ENCODE measurements at regions not wholly inside any gene's neighbourhood (a gene's known extent, or its start where the extent isn't known, plus 50 kb on each side); places are given as distances from the start of the nearest gene placed in this dataset.

DNA sequence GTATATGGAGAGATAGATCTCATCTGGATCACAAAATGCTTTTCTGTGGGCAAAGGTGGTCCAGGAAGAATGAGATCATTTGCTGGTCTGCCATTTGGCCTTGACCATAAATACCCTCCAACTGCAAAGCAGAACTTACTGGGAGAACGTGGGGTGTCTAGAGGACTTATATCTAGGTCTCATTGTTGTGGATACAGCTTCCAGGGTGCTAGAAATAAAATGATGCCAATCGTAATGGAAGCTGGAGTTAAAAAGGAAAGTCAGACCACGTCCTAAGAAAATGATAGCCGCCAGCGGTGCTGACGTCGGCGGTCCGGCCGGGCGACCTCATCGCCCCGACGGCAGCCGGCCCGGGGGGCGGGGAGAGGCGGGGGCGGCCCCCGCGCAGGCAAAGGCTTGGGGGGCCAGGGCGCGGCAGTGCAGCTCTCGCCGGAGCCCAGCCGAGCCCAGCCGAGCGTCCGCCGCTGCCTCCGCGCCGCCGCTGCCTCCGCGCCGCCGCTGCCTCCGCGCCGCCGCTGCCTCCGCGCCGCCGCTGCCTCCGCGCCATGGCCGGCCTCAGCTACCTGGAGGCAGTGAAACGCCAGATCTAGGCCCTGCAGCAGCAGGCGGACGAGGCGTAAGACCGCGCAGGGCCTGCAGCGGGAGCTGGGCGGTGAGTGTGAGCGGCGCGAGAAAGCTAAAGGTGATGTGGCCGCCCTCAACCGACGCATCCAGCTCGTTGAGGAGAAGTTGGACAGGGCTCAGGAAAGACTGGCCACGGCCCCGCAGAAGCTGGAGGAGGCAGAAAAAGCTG, 89.5 kb downstream of the EOMES start:
- Histone ChIP-seq H3K9me3 (ENCODE audit: control insufficient read depth, low read length) (no peaks in the 10 kb centered on the region), H3K18ac (ENCODE audit: low read depth in 1 of 2, low read length in 2 of 2) (no peak overlapping the region), H3K4me2 (ENCODE audit: low read length, poor library complexity, severe bottlenecking) (no peak overlapping the region), H3K9ac (ENCODE audit: low read length) (peak overlapping the region; percentile 88), H2AFZ (ENCODE audit: low read depth, low read length) (no peak overlapping the region), H2BK15ac (ENCODE audit: low read depth, poor library complexity, severe bottlenecking) (no peak overlapping the region), H3K27ac (ENCODE audit: low read length, poor library complexity, severe bottlenecking) (no peak overlapping the region), H4K91ac (ENCODE audit: low read length) (no peak overlapping the region), H3K27me3 (ENCODE audit: control insufficient read depth in 1 of 2, insufficient read depth in 1 of 2, low read length in 2 of 2) (no peaks in the 10 kb centered on the region), H2BK5ac (ENCODE audit: low read depth, low read length, poor library complexity, severe bottlenecking) (no peak overlapping the region), H3K79me1 (replicated peaks; ENCODE audit: low read length, poor library complexity, severe bottlenecking) (no peaks in the 10 kb centered on the region), H3K4me1 (ENCODE audit: control insufficient read depth, insufficient read depth, low read depth, low read length) (no peaks in the 10 kb centered on the region), H4K8ac (ENCODE audit: low read length) (no peak overlapping the region), H2BK12ac (ENCODE audit: low read length in 2 of 2) (no peak overlapping the region), H3K4ac (ENCODE audit: low read depth in 1 of 2, low read length in 2 of 2) (no peak overlapping the region), H2BK120ac (ENCODE audit: low read depth, low read length) (no peak overlapping the region), H3K4me3 (ENCODE audit: insufficient read depth in 1 of 2, low read depth in 1 of 2, low read length in 2 of 2) (peak overlapping the region in 1 of 2 experiments; percentile 79), H3K23ac (ENCODE audit: low read length in 2 of 2) (no peak overlapping the region), H3K36me3 (ENCODE audit: control insufficient read depth in 1 of 2, insufficient read depth in 2 of 2, low read depth in 1 of 2, low read length in 2 of 2) (no peaks in the 10 kb centered on the region), H3K14ac (ENCODE audit: low read length in 2 of 2) (no peak overlapping the region), H2AK5ac (ENCODE audit: low read length, severe bottlenecking) (no peak overlapping the region)
- no peak for DNase-seq
- WGBS: 96% methylated on average over 62 of the region's 66 CpGs

DNA sequence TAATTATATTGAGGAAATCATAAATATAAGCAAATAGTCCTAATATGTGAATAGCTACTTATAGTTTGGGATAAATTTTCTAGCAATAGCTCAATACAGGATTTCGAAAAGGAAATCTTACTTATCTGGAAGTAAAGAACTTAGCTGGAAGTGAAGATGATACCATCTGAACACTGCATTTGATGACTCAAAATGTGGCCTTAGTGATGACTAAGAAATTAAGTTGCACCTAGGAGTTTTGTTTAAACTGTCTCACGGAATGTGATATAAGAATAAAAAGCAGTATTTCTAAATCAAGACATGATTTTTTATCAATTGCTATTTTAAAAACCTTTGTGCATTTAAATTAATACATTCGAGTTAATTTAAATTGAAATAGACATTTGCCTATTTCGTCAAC, 91.2 kb downstream of the EOMES start:
- Histone ChIP-seq H3K4me3 (ENCODE audit: insufficient read depth in 1 of 2, low read depth in 1 of 2, low read length in 2 of 2) (no peak overlapping the region), H2BK15ac (ENCODE audit: low read depth, poor library complexity, severe bottlenecking) (no peak overlapping the region), H3K36me3 (ENCODE audit: control insufficient read depth in 1 of 2, insufficient read depth in 2 of 2, low read depth in 1 of 2, low read length in 2 of 2) (no peaks in the 10 kb centered on the region), H3K4me2 (ENCODE audit: low read length, poor library complexity, severe bottlenecking) (no peak overlapping the region), H3K4me1 (ENCODE audit: control insufficient read depth, insufficient read depth, low read depth, low read length) (no peaks in the 10 kb centered on the region), H4K91ac (ENCODE audit: low read length) (no peak overlapping the region), H3K27me3 (ENCODE audit: control insufficient read depth in 1 of 2, insufficient read depth in 1 of 2, low read length in 2 of 2) (no peaks in the 10 kb centered on the region), H2AFZ (ENCODE audit: low read depth, low read length) (no peak overlapping the region), H3K79me1 (replicated peaks; ENCODE audit: low read length, poor library complexity, severe bottlenecking) (no peaks in the 10 kb centered on the region), H3K4ac (ENCODE audit: low read depth in 1 of 2, low read length in 2 of 2) (no peak overlapping the region), H3K9ac (ENCODE audit: low read length) (no peak overlapping the region), H4K8ac (ENCODE audit: low read length) (no peak overlapping the region), H2AK5ac (ENCODE audit: low read length, severe bottlenecking) (no peak overlapping the region), H3K9me3 (ENCODE audit: control insufficient read depth, low read length) (no peaks in the 10 kb centered on the region), H3K14ac (ENCODE audit: low read length in 2 of 2) (no peak overlapping the region), H2BK120ac (ENCODE audit: low read depth, low read length) (no peak overlapping the region), H3K23ac (ENCODE audit: low read length in 2 of 2) (no peak overlapping the region), H2BK12ac (ENCODE audit: low read length in 2 of 2) (no peak overlapping the region), H3K18ac (ENCODE audit: low read depth in 1 of 2, low read length in 2 of 2) (no peak overlapping the region), H3K27ac (ENCODE audit: low read length, poor library complexity, severe bottlenecking) (no peak overlapping the region), H2BK5ac (ENCODE audit: low read depth, low read length, poor library complexity, severe bottlenecking) (no peak overlapping the region)
- peak; percentile 36 for DNase-seq
- WGBS: 92% methylated on average over 2 of the region's 4 CpGs

DNA sequence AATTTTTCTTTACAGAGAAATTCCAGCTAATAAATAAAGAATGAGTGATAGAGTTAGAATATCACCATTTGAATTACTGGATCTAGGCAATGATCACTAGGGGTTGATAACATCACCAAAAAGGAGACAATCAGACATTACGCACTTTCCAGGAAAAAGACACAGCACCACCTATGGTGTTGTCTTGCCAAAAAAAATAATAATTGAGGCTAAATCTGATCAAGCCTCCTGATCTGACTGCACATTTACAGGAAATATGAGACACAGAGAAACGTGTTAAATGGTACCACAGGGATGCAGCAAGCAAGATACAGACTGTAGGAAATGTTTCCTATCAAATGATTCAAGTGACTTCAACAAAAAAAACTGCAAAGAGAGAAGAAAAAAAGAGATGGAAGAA, 92.8 kb downstream of the EOMES start:
- no peak overlapping the region for H2BK12ac ChIP-seq (ENCODE audit: low read length in 2 of 2)
- no peak overlapping the region for H2BK120ac ChIP-seq (ENCODE audit: low read depth, low read length)
- no peaks in the 10 kb centered on the region for H3K27me3 ChIP-seq (ENCODE audit: control insufficient read depth in 1 of 2, insufficient read depth in 1 of 2, low read length in 2 of 2)
- H3K36me3 ChIP-seq (ENCODE audit: control insufficient read depth in 1 of 2, insufficient read depth in 2 of 2, low read depth in 1 of 2, low read length in 2 of 2): no peaks in the 10 kb centered on the region
- H4K8ac ChIP-seq (ENCODE audit: low read length): no peak overlapping the region
- 74% methylated on average over 2 of the region's 2 CpGs for WGBS
- no peak overlapping the region for H2AFZ ChIP-seq (ENCODE audit: low read depth, low read length)
- no peaks in the 10 kb centered on the region for H3K9me3 ChIP-seq (ENCODE audit: control insufficient read depth, low read length)
- no peaks in the 10 kb centered on the region for H3K4me1 ChIP-seq (ENCODE audit: control insufficient read depth, insufficient read depth, low read depth, low read length)
- H3K4me3 ChIP-seq (ENCODE audit: insufficient read depth in 1 of 2, low read depth in 1 of 2, low read length in 2 of 2): no peak overlapping the region
- H3K18ac ChIP-seq (ENCODE audit: low read depth in 1 of 2, low read length in 2 of 2): no peak overlapping the region
- no peak for DNase-seq
- no peak overlapping the region for H3K9ac ChIP-seq (ENCODE audit: low read length)
- no peak overlapping the region for H3K4ac ChIP-seq (ENCODE audit: low read depth in 1 of 2, low read length in 2 of 2)
- no peak overlapping the region for H3K4me2 ChIP-seq (ENCODE audit: low read length, poor library complexity, severe bottlenecking)
- H3K79me1 ChIP-seq (replicated peaks; ENCODE audit: low read length, poor library complexity, severe bottlenecking): no peaks in the 10 kb centered on the region
- H4K91ac ChIP-seq (ENCODE audit: low read length): no peak overlapping the region
- H2AK5ac ChIP-seq (ENCODE audit: low read length, severe bottlenecking): no peak overlapping the region
- H2BK5ac ChIP-seq (ENCODE audit: low read depth, low read length, poor library complexity, severe bottlenecking): no peak overlapping the region
- H3K14ac ChIP-seq (ENCODE audit: low read length in 2 of 2): no peak overlapping the region
- no peak overlapping the region for H3K27ac ChIP-seq (ENCODE audit: low read length, poor library complexity, severe bottlenecking)
- no peak overlapping the region for H2BK15ac ChIP-seq (ENCODE audit: low read depth, poor library complexity, severe bottlenecking)
- no peak overlapping the region for H3K23ac ChIP-seq (ENCODE audit: low read length in 2 of 2)

DNA sequence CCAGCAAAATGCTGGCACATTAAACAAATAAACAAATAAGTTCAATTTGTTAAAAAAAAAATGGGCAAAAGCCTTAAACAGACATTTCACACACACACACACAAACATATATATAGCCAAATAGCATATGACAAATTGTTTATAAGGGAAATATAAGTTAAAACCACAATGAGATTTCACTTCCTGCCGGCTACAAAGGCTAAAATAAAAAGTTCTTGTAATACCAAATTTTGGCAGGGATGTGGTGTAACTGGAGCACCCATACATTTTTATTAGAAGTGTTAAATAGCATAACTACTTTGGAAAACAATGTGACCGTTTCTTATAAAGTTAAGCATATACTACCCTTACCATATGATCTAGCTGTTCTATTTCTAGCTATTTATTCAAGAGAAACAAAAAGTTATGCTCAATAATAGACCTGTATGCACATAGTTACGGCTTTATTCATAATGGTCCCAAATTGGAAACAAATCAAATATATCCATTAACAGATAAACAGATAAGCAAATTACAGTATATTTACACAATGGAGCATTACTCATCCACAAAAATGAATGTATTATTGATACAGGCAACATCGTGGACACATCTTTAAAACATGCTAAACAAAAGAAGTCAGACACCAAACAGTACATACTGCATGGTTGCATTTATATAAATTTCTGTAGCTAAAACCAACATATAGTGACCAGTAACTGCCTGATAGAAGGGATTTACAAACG, 93.9 kb downstream of the EOMES start:
- no peak overlapping the region for H2AFZ ChIP-seq (ENCODE audit: low read depth, low read length)
- H3K79me1 ChIP-seq (replicated peaks; ENCODE audit: low read length, poor library complexity, severe bottlenecking): no peaks in the 10 kb centered on the region
- H3K4me3 ChIP-seq (ENCODE audit: insufficient read depth in 1 of 2, low read depth in 1 of 2, low read length in 2 of 2): no peak overlapping the region
- no peak overlapping the region for H2BK12ac ChIP-seq (ENCODE audit: low read length in 2 of 2)
- no peak overlapping the region for H3K4ac ChIP-seq (ENCODE audit: low read depth in 1 of 2, low read length in 2 of 2)
- no peak overlapping the region for H4K91ac ChIP-seq (ENCODE audit: low read length)
- no peak overlapping the region for H4K8ac ChIP-seq (ENCODE audit: low read length)
- no peak overlapping the region for H2BK5ac ChIP-seq (ENCODE audit: low read depth, low read length, poor library complexity, severe bottlenecking)
- H2BK15ac ChIP-seq (ENCODE audit: low read depth, poor library complexity, severe bottlenecking): no peak overlapping the region
- H3K18ac ChIP-seq (ENCODE audit: low read depth in 1 of 2, low read length in 2 of 2): no peak overlapping the region
- no peaks in the 10 kb centered on the region for H3K36me3 ChIP-seq (ENCODE audit: control insufficient read depth in 1 of 2, insufficient read depth in 2 of 2, low read depth in 1 of 2, low read length in 2 of 2)
- 58% methylated on average over 3 of the region's 5 CpGs for whole genome bisulfite sequencing
- H3K27ac ChIP-seq (ENCODE audit: low read length, poor library complexity, severe bottlenecking): no peak overlapping the region
- H3K27me3 ChIP-seq (ENCODE audit: control insufficient read depth in 1 of 2, insufficient read depth in 1 of 2, low read length in 2 of 2): no peaks in the 10 kb centered on the region
- H3K4me2 ChIP-seq (ENCODE audit: low read length, poor library complexity, severe bottlenecking): no peak overlapping the region
- H3K4me1 ChIP-seq (ENCODE audit: control insufficient read depth, insufficient read depth, low read depth, low read length): no peaks in the 10 kb centered on the region
- H2AK5ac ChIP-seq (ENCODE audit: low read length, severe bottlenecking): no peak overlapping the region
- DNase-seq: peak; percentile 16
- no peaks in the 10 kb centered on the region for H3K9me3 ChIP-seq (ENCODE audit: control insufficient read depth, low read length)
- H3K14ac ChIP-seq (ENCODE audit: low read length in 2 of 2): no peak overlapping the region
- no peak overlapping the region for H2BK120ac ChIP-seq (ENCODE audit: low read depth, low read length)
- no peak overlapping the region for H3K23ac ChIP-seq (ENCODE audit: low read length in 2 of 2)
- H3K9ac ChIP-seq (ENCODE audit: low read length): no peak overlapping the region
